ENCODE measurements at regions not wholly inside any gene's neighbourhood (a gene's known extent, or its start where the extent isn't known, plus 50 kb on each side); places are given as distances from the start of the nearest gene placed in this dataset.
"Not testable (repeated sequence)": the region's sequence is repeated elsewhere in the genome, so short reads cannot be mapped to it uniquely, and the experiment has no call there.

DNA sequence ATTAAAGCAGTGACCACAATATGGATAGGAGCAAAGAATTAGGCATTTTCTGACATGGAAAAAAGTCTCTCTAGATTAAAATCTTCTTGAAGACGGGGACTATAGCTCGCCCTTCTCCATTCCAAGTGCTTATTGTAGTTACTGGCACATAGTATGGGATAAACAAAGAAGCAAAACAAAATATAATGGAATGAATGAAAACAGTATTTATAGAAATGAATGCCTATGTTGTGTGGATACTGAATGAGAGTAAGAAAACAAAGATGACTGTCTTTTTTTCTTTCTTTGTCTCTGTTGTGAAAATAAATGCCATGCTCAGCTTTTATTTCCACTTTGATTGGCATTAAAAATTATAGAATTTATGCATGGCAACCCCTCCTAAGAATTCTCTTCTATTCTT, 1414.3 kb upstream of the ACO1 start:
- DNase-seq = no peak

DNA sequence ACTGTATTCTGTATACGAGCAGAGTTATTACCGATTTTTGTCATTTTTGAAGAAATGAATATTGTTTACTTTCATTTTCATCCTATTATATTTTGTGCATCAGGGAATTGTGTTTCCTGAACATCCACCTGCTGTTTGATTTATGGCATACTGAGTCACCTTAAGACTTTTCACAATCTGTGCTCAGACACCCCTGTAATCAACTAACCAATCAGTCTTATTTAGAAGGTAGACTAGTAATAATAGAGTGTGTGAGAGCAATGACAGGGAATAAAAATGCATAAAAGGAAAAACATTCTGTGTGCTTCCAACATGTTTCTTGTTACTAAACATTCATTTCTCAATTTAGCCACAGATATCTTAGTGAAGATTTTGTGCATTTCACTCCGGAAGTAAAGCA, 1413.6 kb upstream of the ACO1 start:
- DNase-seq = no peak

DNA sequence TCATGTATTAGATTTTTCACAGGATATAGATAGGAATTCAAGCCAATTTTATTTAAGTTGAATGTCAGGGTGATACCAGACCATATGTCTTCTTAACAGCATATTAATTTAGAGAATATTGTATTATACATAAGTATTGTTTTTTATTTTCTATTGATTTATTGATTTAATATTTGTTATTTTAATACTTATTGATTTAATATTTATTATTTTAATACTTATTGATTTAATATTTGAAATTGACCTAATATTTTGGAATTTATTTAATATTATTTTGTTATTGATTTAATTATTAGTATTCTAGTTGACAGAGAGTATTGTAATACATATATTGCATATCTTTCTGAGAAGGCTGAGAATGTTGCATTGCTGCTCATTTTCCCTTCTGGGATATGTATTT, 1411.8 kb upstream of the ACO1 start:
- DNase-seq = no peak

DNA sequence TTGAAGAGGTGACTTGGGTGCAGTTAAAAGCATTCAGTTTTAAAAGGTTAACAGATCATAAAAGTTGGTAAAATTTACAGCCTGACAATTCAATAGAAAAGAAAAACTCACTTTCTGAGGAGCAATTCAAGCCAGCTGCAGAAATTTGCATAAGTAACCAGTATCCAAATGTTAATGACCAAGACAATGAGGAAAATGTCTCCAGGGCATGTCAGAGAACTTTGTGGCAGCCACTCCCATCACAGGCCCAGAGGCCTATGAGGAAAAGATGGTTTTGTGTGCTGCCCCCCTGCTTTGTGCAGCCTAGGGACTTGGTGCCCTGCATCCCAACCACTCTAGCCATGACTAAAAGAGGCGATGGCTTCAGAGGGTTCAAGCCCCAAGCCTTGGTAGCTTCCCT, 1406.5 kb upstream of the ACO1 start:
- DNase-seq = no peak

DNA sequence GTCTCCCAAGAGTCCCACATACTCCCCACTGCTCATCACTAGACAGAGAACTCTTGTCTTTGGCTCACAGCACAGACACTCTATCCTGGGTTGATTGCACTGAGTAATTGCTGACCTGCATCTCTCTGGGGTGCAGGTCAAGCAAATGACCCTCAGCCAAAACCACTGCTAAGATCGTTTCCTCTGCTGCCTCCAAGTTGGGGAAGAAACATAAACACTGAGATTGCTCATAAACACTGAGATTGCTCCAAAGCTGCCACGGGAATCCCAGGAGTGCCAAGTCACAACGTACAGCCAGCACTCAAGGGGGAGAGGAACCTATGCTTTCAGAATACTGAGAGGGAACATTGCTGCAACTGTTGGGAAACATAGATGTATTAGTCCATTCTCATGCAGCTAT, 1402.1 kb upstream of the ACO1 start:
- no peak for DNase-seq

DNA sequence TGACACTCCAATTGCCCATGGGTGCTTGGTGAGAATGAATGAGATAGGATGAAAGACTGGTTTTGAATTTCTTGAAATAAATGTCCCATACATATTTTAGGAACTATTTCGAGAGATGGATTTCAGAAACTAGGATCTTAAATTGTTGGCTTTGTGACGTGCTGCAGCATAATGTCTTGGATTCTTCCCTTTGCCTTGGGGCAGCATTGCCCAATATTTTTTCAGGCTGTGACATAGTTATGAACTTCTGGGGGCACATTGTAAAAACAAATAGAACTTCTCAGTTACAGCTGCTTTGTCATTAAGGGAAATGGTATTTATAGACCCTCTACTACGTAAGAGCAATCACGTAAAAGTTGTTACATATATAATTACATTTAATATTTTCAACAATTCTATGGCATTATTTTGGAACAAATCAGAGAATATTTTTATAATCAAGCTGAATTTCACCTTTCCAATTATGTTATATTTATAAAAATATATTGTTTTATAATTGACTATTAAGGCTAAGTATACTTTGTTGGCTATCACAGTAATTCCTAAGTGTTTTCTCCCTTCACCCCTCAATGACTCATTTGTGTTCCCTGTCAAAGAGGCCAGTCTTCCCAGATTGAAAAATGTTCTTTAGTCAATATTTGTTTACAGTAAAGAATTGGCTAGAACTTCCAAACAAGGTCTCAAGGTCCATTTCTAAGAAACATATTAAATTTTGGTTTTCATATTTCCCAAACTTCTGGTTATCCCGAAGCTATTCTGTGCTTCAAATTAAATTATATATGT, 1388.3 kb upstream of the ACO1 start:
- no peak for DNase-seq

DNA sequence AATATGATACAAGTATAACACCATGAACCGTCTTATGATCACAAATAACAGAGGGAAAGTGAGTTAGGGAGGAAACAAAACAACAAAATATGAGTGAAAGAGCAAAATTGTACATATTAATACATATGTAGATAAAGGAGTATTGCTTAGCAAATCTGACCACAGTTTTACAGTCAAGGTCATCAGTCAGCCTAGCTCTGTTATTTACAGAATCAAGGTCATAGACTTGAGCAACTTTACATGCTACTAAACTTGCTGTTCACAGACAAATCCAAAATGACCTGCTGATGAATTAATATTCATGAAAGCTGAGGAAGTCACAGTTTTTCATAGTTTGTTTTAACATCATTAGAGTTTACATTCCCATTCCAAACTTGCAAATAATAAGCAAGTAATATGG, 1387.7 kb upstream of the ACO1 start:
- DNase-seq = no peak

DNA sequence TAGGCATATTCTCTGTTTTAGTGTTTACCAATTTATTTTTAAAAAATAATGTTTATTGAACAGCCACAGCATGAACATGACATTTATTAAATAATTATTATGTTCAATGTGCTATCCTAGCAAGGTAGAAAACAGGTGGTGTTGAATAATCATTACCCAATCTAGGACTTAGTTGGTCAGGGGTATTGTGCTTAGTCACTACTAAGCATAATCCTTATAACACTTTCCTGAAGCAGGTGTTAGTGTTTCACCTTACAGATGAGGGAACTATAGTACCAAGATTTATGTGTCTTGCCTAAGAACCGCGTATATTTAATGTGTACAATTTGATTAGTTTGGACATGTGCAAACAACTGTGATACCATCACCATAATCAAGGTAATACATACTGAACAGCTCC, 1387.2 kb upstream of the ACO1 start:
- DNase-seq = no peak

DNA sequence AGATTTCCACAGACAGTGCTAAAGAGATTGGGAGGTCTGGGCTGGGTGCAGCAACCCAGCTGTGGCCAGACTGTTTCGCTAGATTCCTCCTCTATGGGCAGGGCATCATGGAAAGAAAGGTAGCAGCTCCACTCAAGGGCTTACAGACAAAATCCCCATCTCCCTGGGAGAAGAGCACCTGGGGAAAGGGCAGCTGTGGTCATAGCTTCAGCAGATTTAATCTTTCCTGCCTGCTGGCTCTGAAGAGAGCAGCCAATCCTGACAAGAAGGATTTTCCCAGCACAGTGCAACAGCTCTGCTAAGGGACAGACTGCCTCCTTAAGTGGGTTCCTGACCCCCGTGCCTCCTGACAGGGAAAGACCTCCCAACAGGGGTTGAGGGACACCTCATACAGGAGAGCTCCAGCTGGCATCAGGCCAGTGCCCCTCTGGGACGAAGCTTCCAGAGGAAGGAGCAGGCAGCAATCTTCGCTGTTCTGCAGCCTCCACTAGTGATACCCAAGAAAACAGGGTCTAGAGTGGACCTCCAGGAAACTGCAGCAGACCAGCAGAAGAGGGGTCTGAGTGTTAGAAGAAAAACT, 1379.3 kb upstream of the ACO1 start:
- DNase-seq = no peak

DNA sequence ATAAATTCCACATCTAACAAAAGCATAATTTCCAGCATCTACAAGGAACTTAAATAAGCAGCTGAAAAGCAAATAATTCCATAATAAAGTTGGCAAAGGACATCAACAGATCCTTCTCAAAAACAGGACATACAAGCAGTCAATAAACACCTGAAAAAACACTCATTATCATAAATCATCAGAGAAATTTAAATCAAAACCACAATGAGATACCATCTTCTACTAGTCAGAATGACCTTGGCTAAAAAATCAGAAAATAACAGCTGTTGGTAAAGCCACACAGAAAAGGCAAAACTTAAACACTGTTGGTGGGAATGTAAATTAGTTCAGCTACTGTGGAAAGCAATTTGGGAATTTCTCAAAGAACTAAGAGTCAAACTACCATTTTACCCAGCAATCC, 1371.1 kb upstream of the ACO1 start:
- DNase-seq = no peak

DNA sequence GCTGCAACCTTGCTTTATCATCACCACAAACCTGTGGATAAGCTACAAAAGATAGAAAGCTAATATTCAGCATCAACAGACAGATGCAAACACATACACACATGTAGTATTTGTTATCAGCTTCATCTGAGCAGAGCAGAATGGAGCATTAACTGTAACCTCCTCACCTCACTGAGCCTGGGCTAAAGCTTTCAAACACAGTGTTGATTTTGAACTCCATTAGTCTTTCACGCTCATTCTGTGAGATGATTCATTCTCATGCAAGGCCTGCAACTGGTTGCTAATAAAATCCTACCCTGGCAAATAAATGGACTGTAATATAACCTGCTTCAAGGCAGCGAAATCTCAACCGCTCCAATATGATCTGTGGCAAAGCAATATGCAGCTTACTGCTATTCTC, 1360.6 kb upstream of the ACO1 start:
- no peak for DNase-seq

DNA sequence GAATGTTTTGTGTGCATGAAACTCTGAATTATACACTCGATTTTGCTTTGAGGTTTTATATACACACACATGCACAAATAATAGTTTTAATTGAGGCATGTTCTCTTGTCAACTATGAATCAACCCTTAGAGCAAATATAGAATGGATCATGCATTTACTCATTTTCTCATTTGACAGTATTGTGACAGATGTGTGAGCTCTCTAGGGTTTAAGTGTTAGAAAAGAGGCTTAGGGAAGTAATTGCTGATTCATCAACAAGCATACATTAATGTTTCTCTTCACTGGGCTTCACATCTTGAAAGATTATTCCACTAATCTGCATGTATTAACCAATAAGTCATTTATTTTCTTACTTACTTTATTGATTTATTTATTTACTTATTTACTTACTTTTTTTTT, 1356.8 kb upstream of the ACO1 start:
- no peak for DNase-seq

DNA sequence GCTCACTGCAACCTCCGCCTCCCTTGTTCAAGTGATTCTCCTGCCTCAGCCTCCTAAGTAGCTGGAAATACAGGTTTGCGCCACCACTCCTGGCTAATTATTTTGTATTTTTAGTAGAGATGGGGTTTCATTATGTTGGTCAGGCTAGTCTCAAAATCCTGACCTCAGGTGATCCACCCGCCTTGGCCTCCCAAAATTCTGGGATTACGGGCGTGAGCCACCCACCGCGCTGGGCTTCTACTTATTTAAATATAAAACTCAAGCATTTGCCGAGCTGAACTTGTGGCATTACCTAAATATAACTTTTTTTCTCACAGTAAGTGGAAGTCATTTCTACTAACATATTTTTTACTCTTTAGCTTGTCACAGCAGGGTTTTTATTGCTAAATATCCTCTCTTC, 1356.3 kb upstream of the ACO1 start:
- no peak for DNase-seq

DNA sequence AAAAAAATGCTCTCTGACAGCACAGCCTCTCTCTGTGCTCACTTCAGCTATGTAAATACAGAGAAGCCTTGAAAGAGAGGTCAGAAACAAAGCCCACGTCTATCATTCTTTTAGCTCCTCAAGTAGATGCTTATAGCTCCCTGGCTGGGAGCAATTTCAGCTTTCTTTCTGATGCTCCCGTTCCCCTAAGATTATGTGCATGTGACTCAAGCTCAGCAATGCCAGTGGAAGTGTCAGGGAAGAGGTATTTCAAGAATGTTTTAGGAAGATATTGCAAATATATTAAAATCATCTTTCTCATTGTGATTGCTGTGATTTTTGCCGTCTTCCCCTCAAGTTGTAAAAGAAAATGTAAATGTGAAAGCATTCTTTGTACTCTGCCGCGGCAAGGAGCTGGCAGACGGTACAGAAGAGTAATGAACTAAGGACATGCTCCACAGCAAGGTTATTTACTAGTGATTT, 1353.7 kb upstream of the ACO1 start:
- DNase-seq = no peak

DNA sequence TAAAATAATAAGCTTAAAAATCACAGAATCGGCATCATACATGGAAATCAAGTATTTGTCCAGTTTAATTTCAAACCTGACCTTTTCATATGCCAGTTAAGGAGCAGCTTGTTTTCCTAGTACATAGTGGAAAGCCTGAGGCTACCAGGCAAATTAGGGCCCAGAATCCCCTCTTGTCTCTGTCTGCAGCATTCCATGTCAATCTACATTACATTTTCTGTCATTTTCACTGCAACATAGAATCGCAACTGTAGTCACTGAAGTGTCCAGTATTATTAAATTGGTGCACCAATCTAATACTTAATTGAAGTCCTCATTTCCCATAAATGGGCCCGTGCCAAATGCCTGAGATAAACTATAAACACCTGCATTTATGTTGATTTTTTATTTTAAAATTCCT, 1352.2 kb upstream of the ACO1 start:
- no peak for DNase-seq

DNA sequence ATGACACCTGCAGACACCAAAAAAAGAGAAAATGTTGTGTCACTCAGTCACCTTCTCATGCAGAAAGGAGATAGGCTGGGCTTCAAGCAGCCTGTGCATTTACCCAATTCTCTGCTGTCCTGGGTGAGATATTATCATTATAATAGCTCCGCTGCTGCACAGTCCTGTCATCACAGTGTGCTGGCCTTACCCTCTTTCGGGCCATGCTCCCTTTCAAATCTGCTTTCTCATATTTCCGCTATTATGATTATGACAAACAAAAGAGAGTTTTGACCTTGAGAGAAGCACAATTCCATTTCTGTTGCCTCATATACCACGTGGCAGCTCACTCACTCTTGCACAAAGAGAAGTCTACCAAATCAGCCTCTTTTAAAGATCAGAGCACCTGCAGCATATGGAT, 1350.1 kb upstream of the ACO1 start:
- DNase-seq = no peak

DNA sequence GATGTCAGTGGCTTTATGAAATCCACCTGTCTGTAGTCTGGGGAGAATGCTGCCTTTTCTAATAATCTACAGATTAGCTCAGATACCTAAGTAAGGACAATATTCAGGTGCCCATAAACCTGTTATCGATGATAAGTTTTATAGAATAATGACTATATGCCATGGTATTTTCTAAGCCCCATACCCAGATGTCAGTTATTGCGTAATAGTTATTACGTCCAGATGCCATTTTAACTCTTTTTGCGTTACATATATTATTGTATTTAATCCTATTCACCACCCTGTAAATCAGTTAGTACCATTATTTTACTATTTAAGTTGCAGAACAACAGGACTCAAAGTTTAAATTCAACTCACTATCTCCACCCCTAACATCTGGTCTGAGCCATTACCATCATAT, 1343.9 kb upstream of the ACO1 start:
- DNase-seq = no peak

DNA sequence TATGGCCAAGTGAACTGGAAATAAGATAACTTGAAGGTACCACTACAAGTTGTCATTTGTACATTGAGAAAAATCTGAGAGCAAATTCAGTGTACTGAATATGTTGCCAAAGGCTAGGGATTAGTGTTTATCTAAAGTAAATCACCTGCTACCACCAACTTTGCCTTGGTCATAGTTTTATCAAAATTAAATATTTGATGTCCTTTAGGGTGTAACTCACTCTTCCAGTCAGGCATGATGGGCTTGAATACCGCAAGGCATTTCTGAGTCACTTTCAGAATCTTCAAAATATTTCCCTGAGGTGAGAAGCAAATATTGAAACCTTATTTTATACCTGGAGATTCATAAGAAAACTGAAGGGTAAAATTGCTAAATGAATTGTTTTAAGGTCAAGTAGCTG, 1338.6 kb upstream of the ACO1 start:
- no peak for DNase-seq

DNA sequence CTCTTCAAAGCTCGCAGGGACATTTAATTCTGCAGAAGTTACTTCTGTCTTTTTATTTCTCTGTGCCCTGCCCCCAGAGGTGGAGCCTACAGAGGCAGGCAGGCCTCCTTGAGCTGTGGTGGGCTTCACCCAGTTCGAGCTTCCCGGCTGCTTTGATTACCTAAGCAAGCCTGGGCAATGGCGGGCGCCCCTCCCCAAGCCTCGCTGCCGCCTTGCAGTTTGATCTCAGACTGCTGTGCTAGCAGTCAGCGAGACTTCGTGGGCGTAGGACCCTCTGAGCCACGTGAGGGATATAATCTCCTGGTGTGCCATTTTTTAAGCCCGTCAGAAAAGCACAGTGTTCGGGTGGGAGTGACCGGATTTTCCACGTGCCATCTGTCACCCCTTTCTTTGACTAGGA, 1322.9 kb upstream of the ACO1 start:
- not testable (repeated sequence) for DNase-seq

DNA sequence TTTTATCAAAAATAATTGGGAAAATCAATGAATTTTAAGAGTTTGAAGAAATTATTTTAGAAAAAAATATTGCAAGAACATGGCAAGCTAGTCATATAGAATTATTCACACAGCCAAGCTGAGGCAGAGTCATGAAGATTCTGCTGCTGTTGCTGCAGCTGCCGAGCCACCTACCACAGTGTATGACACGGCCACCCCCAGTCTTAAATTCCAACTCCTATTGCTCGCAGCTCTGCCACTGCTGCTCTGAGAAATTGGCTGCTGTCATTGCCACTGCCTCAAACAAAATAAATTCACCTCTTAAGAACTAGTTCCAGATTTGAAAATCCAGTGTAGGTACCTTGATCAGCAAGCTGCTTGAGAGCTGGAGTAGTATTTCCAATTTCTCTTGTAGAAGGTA, 1318.8 kb upstream of the ACO1 start:
- DNase-seq = no peak

DNA sequence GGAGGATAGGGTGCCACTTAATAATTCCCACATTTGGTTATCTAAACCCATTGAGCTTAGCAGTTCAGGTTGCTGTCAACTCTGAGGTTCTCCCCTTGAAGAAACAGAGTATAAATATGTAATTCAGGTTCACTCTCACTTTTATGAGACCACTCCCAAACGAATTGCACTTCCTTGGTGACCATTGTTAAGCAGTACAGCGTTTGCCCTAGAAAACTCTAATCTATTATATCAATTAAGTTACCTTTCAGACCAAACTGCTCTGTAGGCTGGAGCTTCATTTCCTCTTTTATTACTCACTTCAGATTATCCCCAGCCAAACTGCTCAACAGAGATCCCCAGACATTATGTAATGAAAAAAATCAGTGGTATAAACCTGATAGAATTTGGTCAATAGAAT, 1317.0 kb upstream of the ACO1 start:
- no peak for DNase-seq

DNA sequence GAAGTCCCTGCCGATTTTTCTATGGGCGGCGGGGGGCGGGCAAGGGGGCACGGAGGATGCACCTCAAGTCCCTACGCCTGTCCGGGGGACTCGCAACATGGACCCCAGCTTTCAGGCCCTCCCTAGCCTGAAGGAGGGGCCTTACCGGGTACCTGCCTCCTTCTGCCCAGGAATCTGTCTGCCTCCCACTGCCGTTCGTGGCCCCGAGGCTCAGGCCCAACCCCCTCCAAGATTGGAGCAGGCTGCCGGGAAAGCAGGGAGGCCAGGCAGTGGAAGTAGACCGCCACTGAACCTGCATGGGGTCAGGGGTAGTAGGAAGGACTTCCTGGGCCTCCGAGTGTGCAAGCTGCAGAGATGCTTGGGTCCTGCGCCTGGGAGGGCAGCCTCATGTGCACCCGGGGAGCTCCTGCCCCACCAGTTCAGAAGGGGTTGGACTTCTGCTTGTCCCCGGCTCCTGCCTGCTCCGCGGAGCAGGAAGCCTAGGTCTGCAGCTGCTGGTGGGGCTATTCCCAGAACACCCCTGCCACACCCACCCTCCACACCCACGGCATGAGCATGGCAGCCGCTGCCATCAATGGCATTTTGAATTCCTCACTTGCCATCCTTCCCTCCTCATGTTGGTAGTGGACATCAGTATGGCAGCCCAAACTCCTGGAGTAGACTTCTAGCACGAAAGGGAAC, 1312.7 kb upstream of the ACO1 start:
- DNase-seq = no peak

DNA sequence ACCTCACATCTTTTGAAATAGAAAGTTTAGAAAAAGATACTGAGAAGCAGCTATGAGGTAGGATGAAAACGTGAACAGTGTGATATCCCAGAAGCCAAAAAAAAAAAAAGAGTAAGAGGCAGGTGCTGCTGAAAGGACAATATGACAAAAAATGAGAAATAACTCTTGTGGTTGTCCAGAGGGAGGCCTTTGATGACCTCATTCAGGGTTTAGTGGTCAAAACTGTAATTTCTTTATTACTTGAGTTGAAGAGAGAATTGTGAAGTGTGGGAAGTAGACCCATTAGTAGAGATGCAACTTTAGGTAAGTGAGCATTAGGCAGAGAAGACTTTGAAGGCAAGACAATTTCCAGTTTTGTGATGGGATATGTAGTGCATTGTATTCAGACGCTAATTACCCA, 1306.3 kb upstream of the ACO1 start:
- DNase-seq = no peak

DNA sequence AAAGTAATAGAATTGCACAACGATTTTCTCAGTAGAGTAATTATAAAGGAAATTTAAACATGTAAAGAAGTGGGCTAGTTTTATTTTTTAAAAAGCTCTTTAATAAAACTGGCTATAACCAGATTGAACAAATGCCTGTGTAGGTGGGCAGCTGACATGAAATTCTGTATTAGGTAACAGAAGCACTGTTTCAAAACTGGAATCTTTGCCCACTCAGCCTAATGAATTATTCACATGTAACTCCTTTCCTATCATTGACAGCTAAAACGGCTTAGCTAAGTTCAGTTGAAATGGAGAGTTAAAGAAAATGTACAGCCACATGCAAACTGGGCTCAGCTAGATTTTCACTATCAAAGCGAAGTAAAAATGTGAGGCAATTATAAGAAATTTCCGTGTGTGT, 1300.1 kb upstream of the ACO1 start:
- no peak for DNase-seq
